Neural progenitor cell (in vitro differentiated cells): ENCODE measurements at regions not wholly inside any gene's neighbourhood (a gene's known extent, or its start where the extent isn't known, plus 50 kb on each side); places are given as distances from the start of the nearest gene placed in this dataset.

Experiments used
- EZH2 ChIP-seq: fragments of 200-600 bp; sonication (generic); IDR thresholded peaks from 2 replicates; pipeline ENCODE4 v1.6.1; 2017; ENCODE audit warnings: antibody characterized with exemption, mild to moderate bottlenecking, moderate library complexity
- EZH2phosphoT487 ChIP-seq: fragments of 200-600 bp; sonication (generic); IDR thresholded peaks from 2 replicates; pipeline ENCODE4 v1.6.1; 2017; ENCODE audit warnings: antibody characterized with exemption
- TF ChIP-seq, protein P1 (sequence below): fragments of 200-600 bp; sonication (generic); IDR thresholded peaks from 2 replicates; pipeline ENCODE4 v1.5.1; 2017; ENCODE audit warnings: antibody characterized with exemption, mild to moderate bottlenecking

DNA sequence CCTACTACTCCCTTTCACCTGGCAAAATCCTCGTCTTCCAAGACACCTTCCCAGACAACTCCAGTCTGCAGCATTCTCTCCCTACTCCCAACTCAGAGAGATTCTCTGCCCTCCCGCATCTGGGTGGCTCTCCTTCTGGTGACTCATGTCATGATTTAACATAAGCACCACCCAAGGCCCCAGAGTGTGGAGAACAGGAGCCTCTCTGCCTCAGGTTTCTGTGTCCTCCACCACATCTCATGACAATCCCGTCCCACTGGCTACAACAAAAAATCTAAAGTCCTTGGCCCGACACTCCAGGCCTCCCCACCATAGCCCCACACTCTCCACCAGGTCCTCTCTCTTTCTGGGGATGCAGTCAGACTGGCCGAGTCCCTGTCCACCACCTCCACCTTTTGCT lies 197.1 kb downstream of the BCL11A start:
- TF ChIP-seq, protein P1, sequence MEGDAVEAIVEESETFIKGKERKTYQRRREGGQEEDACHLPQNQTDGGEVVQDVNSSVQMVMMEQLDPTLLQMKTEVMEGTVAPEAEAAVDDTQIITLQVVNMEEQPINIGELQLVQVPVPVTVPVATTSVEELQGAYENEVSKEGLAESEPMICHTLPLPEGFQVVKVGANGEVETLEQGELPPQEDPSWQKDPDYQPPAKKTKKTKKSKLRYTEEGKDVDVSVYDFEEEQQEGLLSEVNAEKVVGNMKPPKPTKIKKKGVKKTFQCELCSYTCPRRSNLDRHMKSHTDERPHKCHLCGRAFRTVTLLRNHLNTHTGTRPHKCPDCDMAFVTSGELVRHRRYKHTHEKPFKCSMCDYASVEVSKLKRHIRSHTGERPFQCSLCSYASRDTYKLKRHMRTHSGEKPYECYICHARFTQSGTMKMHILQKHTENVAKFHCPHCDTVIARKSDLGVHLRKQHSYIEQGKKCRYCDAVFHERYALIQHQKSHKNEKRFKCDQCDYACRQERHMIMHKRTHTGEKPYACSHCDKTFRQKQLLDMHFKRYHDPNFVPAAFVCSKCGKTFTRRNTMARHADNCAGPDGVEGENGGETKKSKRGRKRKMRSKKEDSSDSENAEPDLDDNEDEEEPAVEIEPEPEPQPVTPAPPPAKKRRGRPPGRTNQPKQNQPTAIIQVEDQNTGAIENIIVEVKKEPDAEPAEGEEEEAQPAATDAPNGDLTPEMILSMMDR = no peak
- no peak for TF ChIP-seq EZH2phosphoT487
- no peak for TF ChIP-seq EZH2
